ENCODE measurements at regions not wholly inside any gene's neighbourhood (a gene's known extent, or its start where the extent isn't known, plus 50 kb on each side); places are given as distances from the start of the nearest gene placed in this dataset.

GRCh38 chr9:12469084-12469483 lies 224.1 kb upstream of the TYRP1 start:
- DNase-seq (ENCODE audit: low spot score): no peak
- TF ChIP-seq CTCF (IDR thresholded peaks at IDR 0.05; ENCODE audit: extremely low read depth, insufficient read depth, missing control alignments): no peak
- in situ Hi-C loops (cut with MboI; ENCODE audit: low pct_unique_long_range_greater_than_20kb, low sequenced_read_pairs, unreplicated experiment): no loop called here

GRCh38 chr9:12494411-12494810 lies 198.8 kb upstream of the TYRP1 start:
- TF ChIP-seq CTCF (IDR thresholded peaks at IDR 0.05; ENCODE audit: extremely low read depth, insufficient read depth, missing control alignments): no peak
- no peak for DNase-seq (ENCODE audit: low spot score)
- in situ Hi-C loops (cut with MboI; ENCODE audit: low pct_unique_long_range_greater_than_20kb, low sequenced_read_pairs, unreplicated experiment): no loop called here

- in situ Hi-C loops (cut with MboI; ENCODE audit: low pct_unique_long_range_greater_than_20kb, low sequenced_read_pairs, unreplicated experiment): no loop called here
- no peak for DNase-seq (ENCODE audit: low spot score)
These were observed 195.4 kb upstream of the TYRP1 start for GRCh38 chr9:12497790-12498189.

GRCh38 chr9:12502520-12502919 lies 190.7 kb upstream of the TYRP1 start:
- in situ Hi-C loops (cut with MboI; ENCODE audit: low pct_unique_long_range_greater_than_20kb, low sequenced_read_pairs, unreplicated experiment): no loop called here
- TF ChIP-seq CTCF (IDR thresholded peaks at IDR 0.05; ENCODE audit: extremely low read depth, insufficient read depth, missing control alignments): no peak

More at GRCh38 chr9:12497790-12498189, 195.4 kb upstream of the TYRP1 start:
- no peak for TF ChIP-seq CTCF (IDR thresholded peaks at IDR 0.05; ENCODE audit: extremely low read depth, insufficient read depth, missing control alignments)

GRCh38 chr9:12503606-12504122 lies 189.5 kb upstream of the TYRP1 start:
- in situ Hi-C loops (cut with MboI; ENCODE audit: low pct_unique_long_range_greater_than_20kb, low sequenced_read_pairs, unreplicated experiment): no loop called here
- no peak for DNase-seq (ENCODE audit: low spot score)
- no peak for TF ChIP-seq CTCF (IDR thresholded peaks at IDR 0.05; ENCODE audit: extremely low read depth, insufficient read depth, missing control alignments)

More at GRCh38 chr9:12502520-12502919, 190.7 kb upstream of the TYRP1 start:
- no peak for DNase-seq (ENCODE audit: low spot score)

- no peak for TF ChIP-seq CTCF (IDR thresholded peaks at IDR 0.05; ENCODE audit: extremely low read depth, insufficient read depth, missing control alignments)
- no peak for DNase-seq (ENCODE audit: low spot score)
- in situ Hi-C loops (cut with MboI; ENCODE audit: low pct_unique_long_range_greater_than_20kb, low sequenced_read_pairs, unreplicated experiment): no loop called here
These were observed 182.6 kb upstream of the TYRP1 start for GRCh38 chr9:12510551-12510950.

- DNase-seq (ENCODE audit: low spot score): no peak
- in situ Hi-C loops (cut with MboI; ENCODE audit: low pct_unique_long_range_greater_than_20kb, low sequenced_read_pairs, unreplicated experiment): no loop called here
- no peak for TF ChIP-seq CTCF (IDR thresholded peaks at IDR 0.05; ENCODE audit: extremely low read depth, insufficient read depth, missing control alignments)
These were observed 181.5 kb upstream of the TYRP1 start for GRCh38 chr9:12511726-12512125.

Measured in GM13977 (cell line).